KOPT-K1 (cell line): ENCODE measurements at regions not wholly inside any gene's neighbourhood (a gene's known extent, or its start where the extent isn't known, plus 50 kb on each side); places are given as distances from the start of the nearest gene placed in this dataset.
"Not testable (repeated sequence)": the region's sequence is repeated elsewhere in the genome, so short reads cannot be mapped to it uniquely, and the experiment has no call there.

Source experiments
- H3K27ac ChIP-seq: fragments of 200-600 bp; sonication (generic); 2 replicates; pipeline ENCODE4 v1.5.1; 2016; ENCODE audit warnings: antibody characterized with exemption, mild to moderate bottlenecking, low read depth, low read length; ENCODE audit not compliant: poor library complexity, severe bottlenecking
- H3K36me3 ChIP-seq: fragments of 200-600 bp; sonication (generic); 2 replicates; pipeline ENCODE4 v1.5.1; 2017; ENCODE audit warnings: antibody characterized with exemption, mild to moderate bottlenecking, low read length, moderate library complexity; ENCODE audit not compliant: insufficient read depth
- H3K9me3 ChIP-seq: fragments of 200-600 bp; sonication (generic); 2 replicates; pipeline ENCODE4 v1.5.1; 2017; ENCODE audit warnings: antibody characterized with exemption, low read length, mild to moderate bottlenecking; ENCODE audit not compliant: insufficient read depth, poor library complexity, severe bottlenecking

DNA sequence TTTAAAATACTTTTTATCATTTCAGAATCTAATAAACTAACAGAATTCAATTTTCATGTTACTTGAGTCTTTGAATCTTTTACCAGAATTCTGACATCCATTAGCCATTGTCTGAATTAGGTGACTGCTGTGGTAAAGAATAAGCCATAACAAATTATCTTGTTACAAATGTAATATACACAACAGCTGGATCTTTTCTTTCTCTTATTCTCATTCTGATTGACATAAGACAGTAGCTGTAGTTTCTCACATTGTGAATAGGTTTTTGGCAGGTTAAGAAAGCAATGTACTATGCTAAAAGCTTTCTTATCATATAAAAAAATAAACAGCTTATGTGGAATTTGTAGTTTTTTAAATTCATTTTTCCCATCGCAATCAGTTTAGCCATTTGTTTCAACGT lies 734.0 kb upstream of the PCDH9 start:
- Histone ChIP-seq H3K27ac (no peak overlapping the region), H3K36me3 (no peaks in the 10 kb centered on the region), H3K9me3 (no peaks in the 10 kb centered on the region)

DNA sequence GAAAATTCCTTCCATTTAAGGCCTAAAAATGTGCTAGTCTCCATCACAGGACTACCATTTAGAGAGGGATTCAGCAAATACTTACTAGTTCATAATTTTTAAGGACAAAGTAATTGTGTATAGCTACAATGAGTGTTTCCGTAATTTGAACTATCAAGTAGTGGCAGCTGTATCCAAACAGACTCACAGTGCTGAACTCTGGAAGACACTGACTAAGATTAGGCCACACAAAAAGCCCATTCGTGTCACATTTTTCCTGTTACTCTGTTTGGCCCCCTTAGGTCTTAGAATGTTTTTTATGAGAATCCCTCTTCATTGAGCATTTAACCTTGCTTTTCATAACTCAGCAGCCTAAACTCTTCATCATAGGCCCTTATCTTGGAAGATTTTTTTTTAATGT lies 731.2 kb upstream of the PCDH9 start:
- H3K36me3 ChIP-seq = no peaks in the 10 kb centered on the region
- no peak overlapping the region for H3K27ac ChIP-seq
- H3K9me3 ChIP-seq = no peaks in the 10 kb centered on the region

DNA sequence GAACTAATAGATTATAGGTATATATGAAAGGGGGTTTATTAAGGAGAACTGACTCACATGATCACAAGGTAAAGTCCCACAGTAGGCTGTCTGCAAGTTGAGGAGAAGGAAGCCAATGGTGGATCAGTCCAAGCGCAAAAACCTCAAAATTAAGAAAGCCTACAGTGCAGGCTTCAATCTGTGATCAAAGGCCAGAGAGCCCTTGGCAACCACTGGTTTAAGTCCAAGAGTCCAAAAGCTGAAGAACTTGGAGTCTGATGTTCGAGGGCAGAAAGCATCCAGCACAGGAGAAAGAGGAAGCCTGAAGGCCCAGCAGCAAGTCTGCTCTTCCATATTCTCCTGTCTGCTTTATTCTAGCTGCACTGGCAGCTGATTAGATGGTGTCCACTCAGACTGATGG lies 721.3 kb upstream of the PCDH9 start:
- H3K9me3 ChIP-seq = no peaks in the 10 kb centered on the region
- H3K27ac ChIP-seq = no peak overlapping the region
- H3K36me3 ChIP-seq = no peaks in the 10 kb centered on the region

DNA sequence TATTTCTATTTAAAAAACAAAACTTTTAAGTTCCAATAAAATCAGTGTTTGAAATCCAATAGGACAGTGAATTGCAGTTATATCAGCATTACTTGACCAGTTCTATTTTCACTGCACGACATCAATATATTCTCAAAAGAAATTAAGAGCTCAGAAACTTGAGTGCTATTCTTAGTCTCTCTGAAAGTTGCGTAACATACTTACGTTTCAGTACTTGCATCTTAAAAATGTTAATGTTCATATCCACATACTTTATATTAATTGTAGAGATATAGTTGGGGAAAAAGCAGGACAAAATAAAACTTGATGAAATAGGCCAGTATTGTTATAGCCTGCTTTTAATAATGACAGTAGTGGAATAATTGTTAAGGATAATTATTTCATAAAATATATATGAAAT lies 720.5 kb upstream of the PCDH9 start:
- no peaks in the 10 kb centered on the region for H3K9me3 ChIP-seq
- no peak overlapping the region for H3K27ac ChIP-seq
- H3K36me3 ChIP-seq = no peaks in the 10 kb centered on the region

DNA sequence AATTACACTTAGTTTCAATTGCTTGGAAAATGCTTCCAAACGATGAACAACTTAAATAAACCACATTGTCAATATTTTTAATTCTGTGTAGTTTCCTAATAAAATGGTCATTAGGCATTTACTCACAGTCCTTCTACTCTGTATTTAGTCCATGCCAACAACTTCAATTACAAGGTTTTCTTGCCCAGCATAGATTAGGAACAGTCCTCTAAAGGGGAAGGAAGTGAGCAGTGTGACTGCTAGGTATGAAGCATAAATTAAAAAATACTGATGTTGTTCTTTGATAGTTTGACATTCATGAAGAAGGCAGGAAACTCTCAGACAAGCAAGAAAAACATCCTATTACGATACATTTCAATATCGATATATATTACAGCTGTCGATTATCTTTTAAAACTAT lies 716.0 kb upstream of the PCDH9 start:
- Histone ChIP-seq H3K36me3 (no peaks in the 10 kb centered on the region), H3K9me3 (no peaks in the 10 kb centered on the region), H3K27ac (no peak overlapping the region)

DNA sequence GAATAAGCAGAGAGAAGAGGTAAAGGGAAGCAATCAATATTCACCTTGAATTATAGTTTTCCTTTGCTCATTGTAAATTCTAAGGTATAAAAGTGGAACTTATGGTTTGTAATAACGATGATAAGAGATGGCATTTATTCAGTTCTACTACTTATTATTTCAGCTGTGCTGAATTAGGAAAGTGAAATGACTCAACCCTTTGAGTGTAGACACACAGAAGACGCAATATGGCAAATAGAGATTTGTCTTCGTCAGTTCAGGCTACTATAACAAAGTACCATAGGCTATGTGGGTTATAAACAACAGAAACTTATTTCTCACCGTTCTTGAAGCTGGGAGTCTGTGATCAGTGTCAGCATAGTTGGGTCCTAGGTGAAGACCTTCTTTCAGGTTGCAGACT lies 713.0 kb upstream of the PCDH9 start:
- Histone ChIP-seq H3K9me3 (no peaks in the 10 kb centered on the region), H3K36me3 (no peaks in the 10 kb centered on the region), H3K27ac (no peak overlapping the region)

DNA sequence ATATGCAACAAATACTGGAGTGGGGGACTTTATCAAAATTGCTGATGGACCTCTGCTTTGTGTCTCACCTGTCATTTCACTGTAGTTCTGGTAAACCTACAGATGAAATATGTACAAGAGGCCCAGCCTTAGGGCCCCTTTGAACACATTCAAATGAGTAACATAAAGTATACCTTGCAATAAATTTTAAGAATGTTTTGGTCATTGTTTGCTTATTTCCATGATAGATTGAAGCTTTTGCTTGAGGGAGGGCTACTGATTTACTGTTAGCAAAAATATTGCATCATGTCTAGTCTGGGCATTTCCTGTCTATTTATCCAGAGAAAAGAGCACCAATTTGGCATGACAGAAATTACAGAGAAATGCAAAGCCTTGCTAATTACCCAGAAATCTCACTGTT lies 705.5 kb upstream of the PCDH9 start:
- H3K27ac ChIP-seq = no peak overlapping the region
- no peaks in the 10 kb centered on the region for H3K9me3 ChIP-seq
- no peaks in the 10 kb centered on the region for H3K36me3 ChIP-seq

DNA sequence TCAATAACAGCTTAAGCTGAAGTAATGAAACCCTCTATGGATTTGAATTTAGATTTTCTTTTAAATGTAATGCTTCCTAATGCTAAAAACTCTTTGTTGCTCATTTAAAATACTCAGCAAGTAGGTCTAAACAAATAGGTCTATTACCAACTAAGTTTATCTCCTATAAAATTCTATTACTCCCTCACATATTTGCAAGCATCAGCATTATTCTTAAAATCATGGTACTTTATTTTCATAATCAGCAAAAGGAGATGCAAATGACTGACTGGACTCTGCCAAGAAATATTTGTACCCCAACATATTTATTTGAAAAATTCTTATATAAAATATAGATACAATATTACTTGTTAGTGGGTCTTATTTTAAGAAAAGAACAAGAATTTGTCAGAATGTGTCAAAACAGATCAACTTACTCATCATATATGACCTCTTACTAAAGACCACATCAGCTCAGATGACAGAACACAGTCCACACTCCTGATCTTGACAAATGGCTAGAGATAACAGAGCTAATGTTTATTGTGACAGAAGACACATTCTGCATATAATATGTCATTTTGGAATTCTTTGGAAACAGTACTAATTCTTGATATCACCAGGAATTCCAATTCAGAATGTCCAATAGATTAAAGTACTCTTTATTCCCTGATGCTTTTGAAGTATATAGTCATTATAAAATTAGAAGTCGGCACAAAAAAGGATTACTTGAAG lies 704.6 kb upstream of the PCDH9 start:
- H3K36me3 ChIP-seq = no peaks in the 10 kb centered on the region
- no peak overlapping the region for H3K27ac ChIP-seq
- no peaks in the 10 kb centered on the region for H3K9me3 ChIP-seq

DNA sequence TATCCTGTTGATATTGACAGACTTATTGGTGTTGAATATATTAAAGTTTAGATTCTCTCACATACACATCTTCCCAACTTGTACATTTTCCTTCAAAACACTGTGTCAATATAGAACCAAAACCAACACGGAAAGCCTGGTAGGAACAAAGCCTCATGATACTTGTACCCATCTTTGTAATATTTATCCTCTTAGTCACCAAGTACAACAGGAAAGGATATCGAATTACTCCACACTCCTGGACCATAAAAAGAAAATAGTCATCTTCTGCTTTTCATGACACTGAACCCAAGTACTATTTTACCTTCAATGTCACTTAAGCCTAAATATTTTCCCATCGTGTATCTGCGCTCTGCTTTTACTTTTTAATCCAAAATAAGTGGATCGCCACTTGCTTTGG lies 702.9 kb upstream of the PCDH9 start:
- Histone ChIP-seq H3K27ac (no peak overlapping the region), H3K36me3 (no peaks in the 10 kb centered on the region), H3K9me3 (no peaks in the 10 kb centered on the region)

DNA sequence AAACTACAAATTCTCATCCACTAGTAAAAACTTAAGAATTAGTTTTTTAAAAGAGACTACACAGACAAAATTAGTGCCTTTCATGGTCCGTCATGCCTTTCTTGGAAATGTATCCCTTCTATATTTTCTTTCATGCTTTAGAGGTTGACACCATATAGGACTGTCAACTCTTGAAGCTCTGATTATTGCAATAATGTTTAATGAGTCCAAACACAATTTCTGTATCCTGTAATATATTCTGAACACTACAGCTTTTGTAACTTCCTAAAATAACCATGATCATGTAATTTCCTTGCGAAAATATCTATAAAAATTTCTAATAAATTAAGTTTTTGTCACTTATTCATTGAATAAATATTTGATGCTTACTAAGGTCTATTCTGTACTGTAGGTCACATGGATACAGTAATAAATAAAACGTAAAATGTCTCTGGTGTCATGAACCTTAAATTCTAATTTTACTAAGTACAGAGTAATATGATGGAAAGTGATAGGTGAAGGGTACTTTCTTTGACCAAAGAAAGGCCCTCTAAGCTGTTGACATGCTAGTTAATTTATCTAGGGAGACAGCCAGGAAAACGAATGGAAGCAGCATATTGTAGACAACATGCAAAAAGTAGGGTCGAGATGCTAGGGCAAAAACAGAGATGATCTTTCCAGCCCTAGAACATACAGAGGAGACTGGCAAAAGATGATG lies 687.3 kb upstream of the PCDH9 start:
- H3K36me3 ChIP-seq = no peaks in the 10 kb centered on the region
- no peaks in the 10 kb centered on the region for H3K9me3 ChIP-seq
- H3K27ac ChIP-seq = no peak overlapping the region

DNA sequence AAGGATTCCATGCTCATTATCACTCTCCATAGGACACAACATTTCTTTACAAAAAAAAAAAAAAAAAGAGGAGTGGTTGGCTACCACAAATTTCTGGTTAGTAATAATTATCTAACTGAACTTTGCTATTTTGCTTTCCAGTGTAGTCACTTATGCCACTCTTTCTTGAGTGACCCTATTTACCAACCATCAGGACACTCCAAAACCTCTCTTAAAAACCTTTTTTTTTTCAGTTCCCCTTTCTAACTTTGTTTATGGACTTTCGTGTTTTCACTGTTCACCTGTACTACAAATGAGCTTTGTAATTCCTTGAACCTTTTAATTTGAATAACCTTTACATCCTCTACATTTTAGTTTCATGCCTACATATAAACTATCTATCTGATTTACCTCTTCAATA lies 686.5 kb upstream of the PCDH9 start:
- Histone ChIP-seq H3K36me3 (no peaks in the 10 kb centered on the region), H3K27ac (no peak overlapping the region), H3K9me3 (no peaks in the 10 kb centered on the region)

DNA sequence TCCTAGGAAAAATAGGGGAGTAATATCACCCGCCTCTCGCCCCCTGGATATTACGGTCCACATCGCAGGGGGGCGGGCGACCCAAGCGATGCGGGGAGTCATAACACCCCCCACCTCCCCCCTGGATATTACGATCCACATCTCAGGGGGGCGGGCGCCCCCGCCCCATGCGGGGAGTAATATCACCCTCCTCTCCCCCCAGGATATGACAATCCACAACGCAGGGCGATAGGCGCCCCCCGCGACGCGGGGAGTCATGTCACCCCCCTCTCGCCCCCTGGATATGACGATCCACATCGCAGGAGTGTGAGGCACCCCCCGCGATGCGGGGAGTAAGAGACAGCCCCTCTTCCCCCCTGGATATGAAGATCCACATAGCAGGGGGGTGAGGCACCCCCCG lies 684.4 kb upstream of the PCDH9 start:
- no peaks in the 10 kb centered on the region for H3K36me3 ChIP-seq
- H3K27ac ChIP-seq = no peak overlapping the region
- H3K9me3 ChIP-seq = no peaks in the 10 kb centered on the region

DNA sequence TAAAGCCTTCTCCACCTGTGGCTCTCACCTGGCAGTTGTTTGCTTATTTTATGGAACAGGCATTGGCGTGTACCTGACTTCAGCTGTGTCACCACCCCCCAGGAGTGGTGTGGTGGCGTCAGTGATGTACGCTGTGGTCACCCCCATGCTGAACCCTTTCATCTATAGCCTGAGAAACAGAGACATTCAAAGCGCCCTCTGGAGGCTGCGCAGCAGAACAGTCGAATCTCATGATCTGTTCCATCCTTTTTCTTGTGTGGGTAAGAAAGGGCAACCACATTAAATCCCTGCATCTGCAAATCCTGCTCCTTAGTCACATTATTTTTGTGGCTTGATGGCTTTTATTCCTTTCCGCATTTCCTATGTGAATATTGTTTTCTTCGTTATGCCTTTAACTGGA lies 672.8 kb upstream of the PCDH9 start:
- not testable (repeated sequence) for H3K9me3 ChIP-seq, H3K27ac ChIP-seq, H3K36me3 ChIP-seq

DNA sequence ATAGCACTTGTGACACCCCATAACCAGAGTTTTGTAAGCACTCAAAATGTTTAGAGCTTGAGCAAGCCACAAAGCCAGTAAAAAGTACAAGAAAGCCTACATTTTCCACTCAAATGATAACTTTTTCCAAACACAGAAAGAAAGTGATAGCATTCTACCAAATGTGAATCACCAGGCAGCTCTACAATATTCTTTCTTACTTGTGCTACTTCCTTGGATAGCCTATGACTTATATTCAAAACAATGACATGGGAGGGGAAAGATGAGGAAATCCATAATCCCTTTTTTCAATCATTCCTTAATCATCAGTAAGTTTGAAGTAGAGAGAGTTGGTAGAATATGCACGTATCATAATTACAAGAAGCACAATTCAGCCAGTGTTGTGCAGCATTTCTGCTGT lies 650.8 kb upstream of the PCDH9 start:
- Histone ChIP-seq H3K36me3 (no peaks in the 10 kb centered on the region), H3K27ac (no peak overlapping the region), H3K9me3 (no peaks in the 10 kb centered on the region)

DNA sequence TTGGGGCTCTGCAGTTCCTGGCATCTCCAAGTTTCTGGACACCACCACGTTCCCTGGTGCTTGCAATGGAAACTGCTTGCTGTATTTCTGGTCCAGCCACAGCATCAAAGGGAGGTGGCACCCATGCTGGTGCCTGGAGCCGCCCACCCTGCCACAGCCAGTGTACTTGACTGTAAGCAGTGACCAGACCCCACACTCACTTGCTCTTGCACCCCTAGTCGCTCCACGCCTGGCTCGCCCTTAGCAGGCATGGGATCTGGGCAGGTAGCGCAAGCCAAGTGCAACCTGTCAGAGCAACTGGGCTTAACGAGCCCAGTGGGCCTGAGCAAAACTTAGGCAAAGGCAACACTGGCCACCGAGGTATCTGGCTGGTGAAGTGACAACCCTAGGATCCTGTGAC lies 648.2 kb upstream of the PCDH9 start:
- H3K9me3 ChIP-seq = no peaks in the 10 kb centered on the region
- no peak overlapping the region for H3K27ac ChIP-seq
- no peaks in the 10 kb centered on the region for H3K36me3 ChIP-seq

DNA sequence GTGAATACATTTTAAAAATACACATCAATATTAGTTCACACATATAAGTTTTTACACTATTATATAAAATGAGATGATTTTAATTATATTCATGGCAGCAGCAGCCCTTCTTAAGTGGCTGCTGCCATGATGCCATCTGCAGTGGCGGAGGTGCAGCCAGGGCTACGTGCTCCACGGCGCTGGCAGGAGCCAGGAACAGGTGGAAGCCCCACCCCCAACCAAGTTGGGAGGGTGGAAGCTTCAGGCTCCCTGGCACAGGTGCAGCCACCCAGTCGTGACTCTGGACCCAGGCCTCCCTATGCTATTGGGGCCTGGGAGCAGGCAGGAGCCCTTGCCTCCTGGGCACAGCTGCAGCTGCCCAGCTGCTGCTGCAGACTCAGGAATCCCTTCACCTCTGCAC lies 646.9 kb upstream of the PCDH9 start:
- Histone ChIP-seq H3K9me3 (no peaks in the 10 kb centered on the region), H3K36me3 (no peaks in the 10 kb centered on the region)

More for the DNA sequence above, 646.9 kb upstream of the PCDH9 start:
- no peak overlapping the region for H3K27ac ChIP-seq
